Skeletal muscle tissue (tissue), 3 donors: ENCODE measurements at regions not wholly inside any gene's neighbourhood (a gene's known extent, or its start where the extent isn't known, plus 50 kb on each side); places are given as distances from the start of the nearest gene placed in this dataset.
A peak's percentile ranks its signal among the peaks of the same experiment; 100 is the strongest.

ENCODE experiments used
- H3K27ac ChIP-seq: one replicate; pipeline ENCODE4 v1.7.0; 2013; ENCODE audit warnings: mild to moderate bottlenecking, low read depth, low read length, inconsistent platforms
- H3K27me3 ChIP-seq, 3 donors: one replicate each; pipeline ENCODE4 v1.7.0; 2013; ENCODE audit warnings: low read length in 3 of 3; ENCODE audit not compliant: control insufficient read depth in 3 of 3, insufficient read depth in 3 of 3
- H3K36me3 ChIP-seq, 3 donors: one replicate each; pipeline ENCODE4 v1.7.0; 2013; ENCODE audit warnings: low read length in 3 of 3; ENCODE audit not compliant: control insufficient read depth in 3 of 3, insufficient read depth in 3 of 3
- H3K4me1 ChIP-seq, 3 donors: one replicate each; pipeline ENCODE4 v1.7.0; 2013; ENCODE audit warnings: low read length in 3 of 3, mild to moderate bottlenecking in 3 of 3; ENCODE audit not compliant: control insufficient read depth in 3 of 3, insufficient read depth in 3 of 3
- H3K4me3 ChIP-seq, 3 donors: one replicate each; pipeline ENCODE4 v1.7.0; 2013; ENCODE audit warnings: low read length in 3 of 3
- H3K9ac ChIP-seq, 3 donors: one replicate each; pipeline ENCODE4 v1.7.0; 2013; ENCODE audit warnings: low read length in 3 of 3, mild to moderate bottlenecking in 3 of 3, moderate library complexity in 2 of 3, low read depth in 1 of 3
- H3K9me3 ChIP-seq, 3 donors: one replicate each; pipeline ENCODE4 v1.7.0; 2013; ENCODE audit warnings: low read length in 3 of 3; ENCODE audit not compliant: control insufficient read depth in 3 of 3
- donor health status: Osteomylitis.

DNA sequence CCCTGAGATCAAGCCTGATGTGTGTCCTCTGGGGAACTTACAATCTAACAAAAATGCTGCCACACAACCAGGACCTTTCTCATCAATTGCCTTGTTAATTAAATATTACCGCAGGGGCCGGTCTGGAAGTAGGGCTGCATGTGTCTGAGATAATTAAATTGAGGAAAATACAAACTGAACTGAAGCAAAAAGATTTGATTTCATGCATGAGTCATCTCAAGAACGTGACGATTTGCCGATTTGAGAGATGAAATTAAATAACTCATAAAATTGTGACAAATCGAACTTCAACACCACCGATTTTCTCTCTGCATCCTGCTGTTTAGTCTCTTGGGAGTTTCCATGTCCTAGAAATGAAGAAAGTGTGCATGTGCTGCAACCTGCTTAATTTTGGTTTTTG, 94.6 kb upstream of the DAAM1 start:
- Histone ChIP-seq H3K9me3 (no peaks in the 10 kb centered on the region), H3K4me3 (no peak overlapping the region), H3K36me3 (no peaks in the 10 kb centered on the region), H3K9ac (no peak overlapping the region), H3K27me3 (peaks cover 0 to 7% (median 2%) of the 10 kb centered on the region in 3 donors), H3K4me1 (no peaks in the 10 kb centered on the region), H3K27ac (no peak overlapping the region)

DNA sequence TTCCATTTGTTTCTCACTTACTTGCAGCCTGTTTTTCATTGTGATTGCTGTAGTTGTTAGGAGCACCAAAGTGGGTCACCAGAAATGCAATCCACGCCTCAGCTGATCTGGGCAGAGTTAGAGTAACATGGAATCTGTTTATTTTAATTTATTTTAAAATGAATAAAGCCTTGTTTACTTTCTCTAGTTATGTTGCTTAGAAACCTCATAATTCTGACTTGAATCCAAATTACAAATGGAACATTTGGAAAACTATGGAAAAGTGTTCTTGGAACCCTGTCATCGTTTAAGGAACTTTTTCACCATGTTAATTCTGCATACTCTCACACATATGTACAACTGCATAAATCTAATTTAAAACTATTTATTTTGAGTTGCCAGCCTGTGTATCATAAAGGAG, 92.2 kb upstream of the DAAM1 start:
- Histone ChIP-seq H3K27ac (no peak overlapping the region), H3K4me3 (no peak overlapping the region), H3K9me3 (no peaks in the 10 kb centered on the region), H3K4me1 (peaks cover 0 to 2% (median 0%) of the 10 kb centered on the region in 3 donors), H3K27me3 (peaks cover 0 to 7% (median 2%) of the 10 kb centered on the region in 3 donors), H3K9ac (no peak overlapping the region), H3K36me3 (no peaks in the 10 kb centered on the region)

DNA sequence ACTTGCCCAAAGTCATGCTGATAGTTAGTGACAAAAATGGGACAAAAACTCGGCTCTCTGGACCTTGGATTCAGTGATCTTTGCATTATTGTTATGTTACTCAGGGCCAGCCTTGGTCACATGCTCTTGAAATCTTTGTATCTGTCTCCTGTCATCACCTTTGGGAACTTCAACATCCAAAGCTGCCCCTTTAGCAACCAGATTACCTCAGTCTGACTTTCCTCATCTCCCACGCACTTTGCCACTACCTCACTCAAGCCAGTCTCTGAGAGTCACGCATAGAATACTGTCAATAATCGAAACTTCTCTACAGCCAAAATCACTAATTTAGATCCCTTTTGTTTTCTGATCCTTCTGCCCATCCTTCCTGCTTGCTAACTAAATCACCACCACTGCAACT, 90.8 kb upstream of the DAAM1 start:
- no peak overlapping the region for H3K9ac ChIP-seq
- peaks cover 0 to 7% (median 2%) of the 10 kb centered on the region in 3 donors for H3K27me3 ChIP-seq
- H3K4me3 ChIP-seq: no peak overlapping the region
- no peaks in the 10 kb centered on the region for H3K36me3 ChIP-seq
- no peaks in the 10 kb centered on the region for H3K9me3 ChIP-seq
- H3K27ac ChIP-seq: no peak overlapping the region
- H3K4me1 ChIP-seq: peaks cover 0 to 2% (median 0%) of the 10 kb centered on the region in 3 donors

DNA sequence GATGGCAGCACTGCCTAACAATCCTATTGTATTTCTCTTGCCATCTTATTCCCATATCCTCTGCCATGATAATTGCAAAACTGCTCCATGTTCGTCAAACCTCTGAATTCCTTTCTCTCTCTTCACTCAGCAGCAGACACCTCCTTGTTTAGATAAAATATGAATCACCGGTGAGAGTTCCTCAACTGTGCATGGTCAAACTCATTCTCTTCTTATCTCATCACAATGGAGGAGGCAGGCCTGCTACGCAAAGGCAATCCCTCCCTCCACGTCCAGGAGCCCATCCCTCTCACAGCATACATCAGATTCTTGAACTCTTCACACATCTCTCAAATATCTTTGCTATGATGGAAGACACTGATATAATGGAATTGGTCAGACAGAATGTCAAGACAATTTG, 90.1 kb upstream of the DAAM1 start:
- no peak overlapping the region for H3K9ac ChIP-seq
- H3K36me3 ChIP-seq: no peaks in the 10 kb centered on the region
- H3K9me3 ChIP-seq: no peaks in the 10 kb centered on the region
- H3K27me3 ChIP-seq: peaks cover 0 to 4% (median 2%) of the 10 kb centered on the region in 3 donors
- peaks cover 0 to 2% (median 0%) of the 10 kb centered on the region in 3 donors for H3K4me1 ChIP-seq
- H3K4me3 ChIP-seq: no peak overlapping the region
- no peak overlapping the region for H3K27ac ChIP-seq

DNA sequence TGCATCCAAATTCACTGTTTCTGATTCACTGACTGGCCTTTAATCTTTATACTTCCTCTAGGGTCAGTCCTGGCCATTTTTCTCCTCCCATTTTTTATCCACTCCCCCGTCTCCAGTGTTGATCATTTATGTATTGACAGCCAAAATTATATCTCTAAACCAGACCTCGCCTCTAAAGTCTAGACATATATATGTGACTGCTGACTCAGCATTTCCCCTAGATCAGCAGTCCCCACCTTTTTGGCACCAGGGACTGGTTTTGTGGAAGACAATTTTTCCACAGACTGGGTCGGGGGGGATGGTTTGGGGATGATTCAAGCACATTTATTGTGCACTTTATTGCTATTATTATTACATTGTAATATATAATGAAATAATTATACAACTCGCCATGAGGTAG, 88.3 kb upstream of the DAAM1 start:
- Histone ChIP-seq H3K4me3 (no peak overlapping the region), H3K27me3 (peaks cover 0 to under 1% (median 0%) of the 10 kb centered on the region in 3 donors), H3K9me3 (no peaks in the 10 kb centered on the region), H3K36me3 (no peaks in the 10 kb centered on the region), H3K4me1 (peaks cover 0 to 2% (median 0%) of the 10 kb centered on the region in 3 donors), H3K27ac (no peak overlapping the region), H3K9ac (no peak overlapping the region)

DNA sequence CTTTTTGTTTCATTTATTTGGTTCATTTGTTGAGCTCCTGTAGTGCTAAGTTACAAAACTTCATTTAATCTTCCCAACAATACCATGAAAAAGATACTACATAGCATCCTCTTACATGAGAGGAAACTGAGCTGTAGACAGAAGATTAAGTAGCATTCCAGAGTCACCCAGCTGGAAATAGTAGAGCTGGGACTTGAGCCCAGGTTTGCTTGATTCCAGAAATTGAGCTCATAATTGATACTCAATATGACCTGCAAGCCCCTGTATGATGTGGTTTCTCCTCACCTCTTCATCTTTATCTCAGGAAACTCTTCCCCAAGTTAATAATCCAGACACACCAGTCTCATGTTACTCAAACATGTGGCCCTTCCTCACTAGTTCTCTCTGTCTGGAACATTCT, 87.0 kb upstream of the DAAM1 start:
- H3K27me3 ChIP-seq: no peaks in the 10 kb centered on the region
- peaks cover 0 to 2% (median 0%) of the 10 kb centered on the region in 3 donors for H3K4me1 ChIP-seq
- no peak overlapping the region for H3K27ac ChIP-seq
- no peaks in the 10 kb centered on the region for H3K36me3 ChIP-seq
- H3K4me3 ChIP-seq: no peak overlapping the region
- H3K9me3 ChIP-seq: no peaks in the 10 kb centered on the region
- no peak overlapping the region for H3K9ac ChIP-seq

DNA sequence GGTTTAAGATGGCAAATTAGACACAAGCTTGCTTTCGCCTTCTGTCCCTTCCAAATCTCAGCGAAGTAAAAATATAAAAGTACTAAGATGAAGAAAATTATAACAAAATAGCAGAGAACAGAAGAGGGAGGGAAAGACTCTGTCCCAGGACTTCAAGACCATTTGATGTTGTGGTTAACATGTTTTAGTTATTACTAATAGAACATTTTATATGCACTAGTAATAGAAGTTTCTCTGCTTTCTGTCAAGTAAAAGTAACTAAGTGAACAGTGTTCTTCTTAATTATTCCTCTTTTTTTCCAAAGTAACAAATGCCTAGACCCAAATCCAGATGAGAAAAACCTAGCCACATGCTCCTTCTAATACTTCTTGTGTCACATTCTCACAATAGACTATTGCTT, 85.1 kb upstream of the DAAM1 start:
- Histone ChIP-seq H3K27me3 (no peaks in the 10 kb centered on the region), H3K27ac (no peak overlapping the region), H3K4me3 (no peak overlapping the region), H3K9ac (no peak overlapping the region), H3K36me3 (no peaks in the 10 kb centered on the region), H3K4me1 (peaks cover 4 to 12% (median 7%) of the 10 kb centered on the region in 3 donors), H3K9me3 (no peaks in the 10 kb centered on the region)

DNA sequence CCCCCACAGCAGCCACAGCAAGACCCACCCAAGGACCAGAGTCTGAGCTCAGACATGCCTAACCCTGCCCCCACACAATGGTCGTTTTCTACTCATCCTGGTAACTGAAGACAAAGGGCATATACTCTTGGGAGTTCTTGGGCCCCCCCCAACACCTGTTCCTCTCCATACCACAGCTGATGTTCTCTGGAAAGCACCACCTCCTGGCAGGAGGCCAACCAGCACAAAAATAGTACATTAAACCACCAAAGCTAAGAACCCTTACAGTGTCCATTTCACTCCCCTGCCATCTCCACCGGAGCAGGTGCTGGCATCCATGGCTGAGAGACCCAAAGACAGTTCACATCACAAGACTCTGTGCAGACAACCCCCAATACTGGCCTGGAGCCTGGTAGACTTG, 80.6 kb upstream of the DAAM1 start:
- Histone ChIP-seq H3K4me3 (peak overlapping the region in 1 of 3 donors; percentile 29), H3K27ac (no peak overlapping the region), H3K4me1 (peaks cover 4 to 12% (median 7%) of the 10 kb centered on the region in 3 donors), H3K27me3 (no peaks in the 10 kb centered on the region), H3K9ac (no peak overlapping the region), H3K36me3 (no peaks in the 10 kb centered on the region), H3K9me3 (no peaks in the 10 kb centered on the region)

DNA sequence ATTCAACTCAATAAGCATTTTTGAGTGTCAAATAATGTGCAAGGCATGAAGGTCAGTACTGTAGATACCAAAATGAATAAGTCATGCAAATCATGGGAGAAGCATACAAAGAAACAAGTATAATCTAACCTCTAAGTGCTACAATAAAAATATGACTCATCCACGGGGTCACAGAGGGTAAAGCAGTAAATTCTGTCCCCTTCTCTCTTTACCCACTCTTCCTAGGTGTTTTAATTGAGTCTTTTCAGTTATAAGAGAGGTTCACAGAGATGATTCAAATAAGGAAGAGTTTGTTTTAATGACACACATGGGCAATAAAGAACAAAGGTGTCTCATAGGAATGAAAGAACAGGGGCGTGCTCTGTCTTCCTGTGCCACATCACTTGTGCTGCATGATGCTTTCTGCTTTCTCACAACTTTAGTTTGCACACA, 71.5 kb upstream of the DAAM1 start:
- H3K9me3 ChIP-seq: no peaks in the 10 kb centered on the region
- H3K27me3 ChIP-seq: no peaks in the 10 kb centered on the region
- H3K9ac ChIP-seq: no peak overlapping the region
- no peaks in the 10 kb centered on the region for H3K36me3 ChIP-seq
- no peaks in the 10 kb centered on the region for H3K4me1 ChIP-seq
- no peak overlapping the region for H3K4me3 ChIP-seq
- no peak overlapping the region for H3K27ac ChIP-seq

DNA sequence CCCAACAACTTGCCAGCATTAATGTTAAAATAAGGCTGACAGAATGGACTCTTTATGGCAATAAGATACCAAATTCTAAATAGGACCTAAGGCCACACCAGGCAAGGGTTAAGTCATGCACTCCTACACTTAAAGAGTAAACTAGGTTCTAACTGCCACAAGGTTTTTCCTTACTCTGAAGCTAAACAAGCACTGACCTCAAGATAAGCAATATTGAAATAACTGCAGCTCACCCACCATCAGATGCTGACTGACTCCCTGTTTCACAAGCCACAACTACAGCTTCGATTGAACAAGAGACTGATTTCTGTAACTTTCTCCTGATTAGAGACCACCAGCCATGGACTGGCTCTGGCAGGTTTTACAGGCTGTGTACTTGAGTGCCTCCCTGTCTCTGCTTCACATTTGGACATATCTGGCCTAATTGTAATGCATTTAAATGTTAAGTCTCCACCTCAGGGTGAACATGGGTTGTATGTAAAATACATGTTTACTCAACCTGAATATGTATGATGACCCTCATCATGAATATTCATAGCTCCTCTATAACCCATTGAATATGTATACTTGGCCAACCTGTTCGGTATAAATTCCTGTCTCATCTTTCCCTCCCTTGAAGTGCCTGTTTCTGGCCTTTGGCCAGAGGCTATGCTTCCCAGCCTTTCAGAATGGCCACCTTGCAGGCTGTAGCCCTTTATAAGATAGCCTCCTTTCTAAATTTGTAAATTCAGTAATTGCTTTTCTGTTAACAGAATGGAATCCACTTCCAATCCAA, 70.5 kb upstream of the DAAM1 start:
- Histone ChIP-seq H3K9ac (no peak overlapping the region), H3K4me1 (no peaks in the 10 kb centered on the region), H3K27me3 (no peaks in the 10 kb centered on the region), H3K9me3 (no peaks in the 10 kb centered on the region), H3K27ac (no peak overlapping the region), H3K36me3 (no peaks in the 10 kb centered on the region), H3K4me3 (no peak overlapping the region)
